H9 (cell line): ENCODE measurements at regions not wholly inside any gene's neighbourhood (a gene's known extent, or its start where the extent isn't known, plus 50 kb on each side); places are given as distances from the start of the nearest gene placed in this dataset.

Source experiments
- DNase-seq: peaks from one replicate; pipeline ENCODE4 v3.0.0-alpha.2; 2017
- H2AFZ ChIP-seq: one replicate; pipeline ENCODE4 v1.6.1; 2013; ENCODE audit warnings: mild to moderate bottlenecking, low read length, control low read depth, moderate library complexity
- H2AK5ac ChIP-seq: 2 replicates; pipeline ENCODE4 v1.6.1; 2013; ENCODE audit warnings: low read length, control low read depth, mixed read lengths; ENCODE audit not compliant: insufficient read length
- H2BK120ac ChIP-seq: one replicate; pipeline ENCODE4 v1.6.1; 2013; ENCODE audit warnings: low read depth, mild to moderate bottlenecking, low read length, control low read depth, inconsistent platforms; ENCODE audit not compliant: poor library complexity, severe bottlenecking
- H2BK12ac ChIP-seq: 2 replicates; pipeline ENCODE4 v1.6.1; 2013; ENCODE audit warnings: low read length, control low read depth, mixed read lengths, low read depth; ENCODE audit not compliant: insufficient read length
- H2BK15ac ChIP-seq: 2 replicates; pipeline ENCODE4 v1.6.1; 2013; ENCODE audit warnings: low read depth, low read length, control low read depth
- H2BK20ac ChIP-seq: one replicate; pipeline ENCODE4 v1.6.1; 2013; ENCODE audit warnings: low read depth, mild to moderate bottlenecking, low read length, control low read depth, inconsistent platforms; ENCODE audit not compliant: poor library complexity, severe bottlenecking
- H2BK5ac ChIP-seq: 2 replicates; pipeline ENCODE4 v1.6.1; 2013; ENCODE audit warnings: low read length, control low read depth, mixed read lengths; ENCODE audit not compliant: insufficient read length
- H3K14ac ChIP-seq: 2 replicates; pipeline ENCODE4 v1.6.1; 2013; ENCODE audit warnings: low read length, control low read depth; ENCODE audit not compliant: insufficient read depth
- H3K18ac ChIP-seq: 2 replicates; pipeline ENCODE4 v1.6.1; 2013; ENCODE audit warnings: low read depth, mild to moderate bottlenecking, mixed read lengths, low read length, control low read depth; ENCODE audit not compliant: insufficient read length
- H3K23ac ChIP-seq: 2 replicates; pipeline ENCODE4 v1.6.1; 2013; ENCODE audit warnings: low read length, control low read depth, mixed read lengths, low read depth; ENCODE audit not compliant: insufficient read length
- H3K23me2 ChIP-seq: 2 replicates; pipeline ENCODE4 v1.6.1; 2013; ENCODE audit warnings: low read depth, mild to moderate bottlenecking, mixed read lengths, low read length, control low read depth; ENCODE audit not compliant: insufficient read length, poor library complexity, severe bottlenecking
- H3K27ac ChIP-seq: 2 replicates; pipeline ENCODE4 v1.5.1; 2013; ENCODE audit warnings: low read length, control low read depth, mixed read lengths, low read depth; ENCODE audit not compliant: insufficient read length
- H3K27me3 ChIP-seq: 2 replicates; pipeline ENCODE4 v1.6.1; 2013; ENCODE audit warnings: low read length, control low read depth, inconsistent platforms; ENCODE audit not compliant: insufficient read depth
- H3K4ac ChIP-seq: 2 replicates; pipeline ENCODE4 v1.6.1; 2013; ENCODE audit warnings: low read depth, mild to moderate bottlenecking, control low read depth, inconsistent platforms, low read length, moderate library complexity
- H3K4me1 ChIP-seq: 2 replicates; pipeline ENCODE4 v1.6.1; 2013; ENCODE audit warnings: low read length, control low read depth, inconsistent platforms; ENCODE audit not compliant: insufficient read depth
- H3K4me2 ChIP-seq: 2 replicates; pipeline ENCODE4 v1.6.1; 2013; ENCODE audit warnings: low read length, control low read depth, mixed read lengths; ENCODE audit not compliant: insufficient read length, insufficient read depth
- H3K56ac ChIP-seq: 2 replicates; pipeline ENCODE4 v1.6.1; 2013; ENCODE audit warnings: low read depth, mild to moderate bottlenecking, mixed read lengths, low read length, control low read depth; ENCODE audit not compliant: insufficient read length
- H3K79me1 ChIP-seq: 2 replicates; pipeline ENCODE4 v1.6.1; 2013; ENCODE audit warnings: low read depth, mild to moderate bottlenecking, moderate library complexity, low read length, control low read depth, inconsistent platforms; ENCODE audit not compliant: insufficient read depth, poor library complexity, severe bottlenecking
- H3K79me2 ChIP-seq: 2 replicates; pipeline ENCODE4 v1.6.1; 2013; ENCODE audit warnings: low read length, control low read depth, inconsistent platforms; ENCODE audit not compliant: insufficient read depth
- H3K9ac ChIP-seq: 2 replicates; pipeline ENCODE4 v1.6.1; 2013; ENCODE audit warnings: low read length, control low read depth, mixed read lengths; ENCODE audit not compliant: insufficient read length; ENCODE audit errors: extremely low read depth
- H3K9me3 ChIP-seq: one replicate; pipeline ENCODE4 v1.6.1; 2013; ENCODE audit warnings: low read depth, low read length, inconsistent platforms; ENCODE audit not compliant: control insufficient read depth
- H3T11ph ChIP-seq: one replicate; pipeline ENCODE4 v1.6.1; 2013; ENCODE audit warnings: mild to moderate bottlenecking, low read length, control low read depth, inconsistent platforms
- H4K20me1 ChIP-seq: one replicate; pipeline ENCODE4 v1.6.1; 2013; ENCODE audit not compliant: control insufficient read depth, insufficient read length, insufficient read depth
- H4K5ac ChIP-seq: 2 replicates; pipeline ENCODE4 v1.6.1; 2013; ENCODE audit warnings: low read depth, mild to moderate bottlenecking, mixed read lengths, low read length, control low read depth; ENCODE audit not compliant: insufficient read length
- H4K8ac ChIP-seq: replicated peaks from 2 replicates; pipeline ENCODE4 v1.6.1; 2013; ENCODE audit warnings: low read length, control low read depth, mixed read lengths, low read depth; ENCODE audit not compliant: insufficient read length
- H4K91ac ChIP-seq: 2 replicates; pipeline ENCODE4 v1.6.1; 2013; ENCODE audit warnings: low read depth, mild to moderate bottlenecking, moderate library complexity, mixed read lengths, low read length, control low read depth; ENCODE audit not compliant: insufficient read length
- H3K27ac Mint-ChIP-seq, 3 experiments: 2 replicates in 2 of 3; 3 replicates in 1 of 3; pipeline ENCODE4 v1.8.0; 2020 to 2021; ENCODE audit warnings: mixed read lengths in 3 of 3, mild to moderate bottlenecking in 1 of 3, moderate library complexity in 1 of 3
- H3K27me3 Mint-ChIP-seq: 2 replicates; pipeline ENCODE4 v1.8.0; 2021; ENCODE audit warnings: low read depth, mild to moderate bottlenecking, moderate library complexity, mixed read lengths
- H3K36me3 Mint-ChIP-seq, 3 experiments: 2 replicates in 2 of 3; 3 replicates in 1 of 3; pipeline ENCODE4 v1.8.0; 2020 to 2021; ENCODE audit warnings: low read depth in 3 of 3, mixed read lengths in 3 of 3; ENCODE audit not compliant: insufficient read depth in 1 of 3
- H3K4me1 Mint-ChIP-seq, 2 experiments: 2 replicates each; pipeline ENCODE4 v1.8.0; 2020; ENCODE audit warnings: mixed read lengths in 2 of 2
- H3K4me3 Mint-ChIP-seq, 2 experiments: 2 replicates in 1 of 2; 3 replicates in 1 of 2; pipeline ENCODE4 v1.8.0; 2020 to 2021; ENCODE audit warnings: mild to moderate bottlenecking in 2 of 2, mixed read lengths in 2 of 2, moderate library complexity in 1 of 2
- H3K9me3 Mint-ChIP-seq, 2 experiments: 2 replicates in 1 of 2; 3 replicates in 1 of 2; pipeline ENCODE4 v1.8.0; 2020; ENCODE audit warnings: mild to moderate bottlenecking in 2 of 2, mixed read lengths in 2 of 2, moderate library complexity in 1 of 2
- WGBS: extraction: QIAGEN DNeasy Blood & Tissue Kit; methylation state at CpG from one replicate; pipeline ENCODE4 v1.1.7; 2013; ENCODE audit warnings: missing lambda C conversion rate, low lambda C conversion rate, mixed read lengths; ENCODE audit not compliant: insufficient read length; ENCODE audit errors: extremely low coverage; 5-methylcytosine and 5-hydroxymethylcytosine counted together
- TF ChIP-seq, protein P1 (sequence below): fragments of 200-600 bp; sonication (generic); conservative IDR thresholded peaks from 3 replicates; pipeline ENCODE4 v1.8.0; 2021; ENCODE audit warnings: antibody characterized with exemption, mild to moderate bottlenecking

DNA sequence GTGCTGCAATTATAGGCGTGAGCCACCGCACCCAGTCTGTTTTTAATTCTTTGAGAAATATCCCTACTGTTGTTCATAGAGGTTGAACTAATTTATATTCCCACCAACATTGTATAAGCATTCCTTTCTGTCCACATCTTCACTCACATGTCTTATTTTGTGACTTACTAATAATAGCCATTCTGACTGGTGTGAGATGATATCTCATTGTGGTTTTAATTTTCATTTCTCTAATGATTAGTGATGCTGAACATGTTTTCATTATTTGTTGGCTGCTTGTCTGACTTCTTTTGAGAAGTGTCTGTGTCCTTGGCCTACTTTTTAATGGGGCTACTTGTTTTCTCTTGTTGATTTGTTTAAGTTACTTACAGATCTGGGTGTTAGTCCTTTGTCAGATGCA lies 310.9 kb upstream of the MAOA start:
- DNase-seq, result no peak
- Histone ChIP-seq H2BK120ac (no peak overlapping the region), H2BK5ac (no peak overlapping the region), H3K27me3 (no peaks in the 10 kb centered on the region), H3K9ac (no peak overlapping the region), H3K27ac (no peak overlapping the region), H2AFZ (no peak overlapping the region), H2BK12ac (no peak overlapping the region), H2BK20ac (no peak overlapping the region), H3K4me2 (no peak overlapping the region), H3K4ac (no peak overlapping the region), H3K23me2 (no peaks in the 10 kb centered on the region), H2BK15ac (no peak overlapping the region), H3K14ac (no peak overlapping the region), H3T11ph (no peak overlapping the region), H3K79me2 (no peaks in the 10 kb centered on the region), H3K23ac (no peak overlapping the region), H3K4me1 (no peaks in the 10 kb centered on the region; the same call in 1 of the 2 replicates), H3K79me1 (no peaks in the 10 kb centered on the region), H3K18ac (no peak overlapping the region), H4K5ac (no peak overlapping the region), H4K20me1 (no peaks in the 10 kb centered on the region), H3K9me3 (no peaks in the 10 kb centered on the region), H4K91ac (no peak overlapping the region), H3K56ac (no peak overlapping the region), H2AK5ac (no peak overlapping the region), H4K8ac (no peak overlapping the region)
- H3K27ac Mint-ChIP-seq, result no peak overlapping the region; a peak in 1 of 7 replicates
- H3K9me3 Mint-ChIP-seq, result peaks cover 17 to 65% of the 10 kb centered on the region in 2 experiments
- H3K27me3 Mint-ChIP-seq, result no peaks in the 10 kb centered on the region
- peaks cover 4 to 59% (median 23%) of the 10 kb centered on the region in 3 experiments; a peak in 6 of 7 replicates for H3K36me3 Mint-ChIP-seq
- WGBS, result no CpG with 5 or more reads among the region's 2 CpGs
- TF ChIP-seq, protein P1, sequence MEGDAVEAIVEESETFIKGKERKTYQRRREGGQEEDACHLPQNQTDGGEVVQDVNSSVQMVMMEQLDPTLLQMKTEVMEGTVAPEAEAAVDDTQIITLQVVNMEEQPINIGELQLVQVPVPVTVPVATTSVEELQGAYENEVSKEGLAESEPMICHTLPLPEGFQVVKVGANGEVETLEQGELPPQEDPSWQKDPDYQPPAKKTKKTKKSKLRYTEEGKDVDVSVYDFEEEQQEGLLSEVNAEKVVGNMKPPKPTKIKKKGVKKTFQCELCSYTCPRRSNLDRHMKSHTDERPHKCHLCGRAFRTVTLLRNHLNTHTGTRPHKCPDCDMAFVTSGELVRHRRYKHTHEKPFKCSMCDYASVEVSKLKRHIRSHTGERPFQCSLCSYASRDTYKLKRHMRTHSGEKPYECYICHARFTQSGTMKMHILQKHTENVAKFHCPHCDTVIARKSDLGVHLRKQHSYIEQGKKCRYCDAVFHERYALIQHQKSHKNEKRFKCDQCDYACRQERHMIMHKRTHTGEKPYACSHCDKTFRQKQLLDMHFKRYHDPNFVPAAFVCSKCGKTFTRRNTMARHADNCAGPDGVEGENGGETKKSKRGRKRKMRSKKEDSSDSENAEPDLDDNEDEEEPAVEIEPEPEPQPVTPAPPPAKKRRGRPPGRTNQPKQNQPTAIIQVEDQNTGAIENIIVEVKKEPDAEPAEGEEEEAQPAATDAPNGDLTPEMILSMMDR, result no peak
- H3K4me1 Mint-ChIP-seq, result peaks cover 39 to 58% of the 10 kb centered on the region in 2 experiments
- no peak overlapping the region for H3K4me3 Mint-ChIP-seq
